ENCODE measurements at regions not wholly inside any gene's neighbourhood (a gene's known extent, or its start where the extent isn't known, plus 50 kb on each side); places are given as distances from the start of the nearest gene placed in this dataset.

- TF ChIP-seq RARB (CRISPR knock-in tag; IDR thresholded peaks at IDR 0.05) (no peak), CSRNP3 (CRISPR knock-in tag; IDR thresholded peaks at IDR 0.05) (no peak), ZNF8 (CRISPR knock-in tag; IDR thresholded peaks at IDR 0.05) (no peak), CREB5 (CRISPR knock-in tag; IDR thresholded peaks at IDR 0.05; ENCODE audit: low read depth) (no peak)
These were observed 72.9 kb upstream of the NPAS1 start (continued) for GRCh38 chr19:46946611-46947238.

GRCh38 chr19:46947866-46948265, 71.8 kb upstream of the NPAS1 start:
- TF ChIP-seq OSR1 (CRISPR knock-in tag; IDR thresholded peaks at IDR 0.05), result no peak
- TF ChIP-seq ZNF565 (CRISPR knock-in tag; conservative IDR thresholded peaks at IDR 0.05; ENCODE audit: low read depth), result no peak
- TF ChIP-seq SNAI2 (CRISPR knock-in tag; IDR thresholded peaks at IDR 0.05), result no peak
- TF ChIP-seq PPARA (CRISPR knock-in tag; IDR thresholded peaks at IDR 0.05; ENCODE audit: borderline replicate concordance), result no peak
- no peak for TF ChIP-seq CSDC2 (CRISPR knock-in tag; IDR thresholded peaks at IDR 0.05)
- no peak for TF ChIP-seq RARB (CRISPR knock-in tag; IDR thresholded peaks at IDR 0.05)
- no peak for TF ChIP-seq TOX (CRISPR knock-in tag; IDR thresholded peaks at IDR 0.05; ENCODE audit: borderline replicate concordance)
- TF ChIP-seq CSRNP3 (CRISPR knock-in tag; IDR thresholded peaks at IDR 0.05), result no peak
- TF ChIP-seq ZNF70 (CRISPR knock-in tag; IDR thresholded peaks at IDR 0.05), result no peak
- ATAC-seq, result no peak

GRCh38 chr19:46950526-46951170, 69.0 kb upstream of the NPAS1 start:
- no peak for ATAC-seq
- TF ChIP-seq GLIS3 (CRISPR knock-in tag; IDR thresholded peaks at IDR 0.05), result no peak
- no peak for TF ChIP-seq OSR1 (CRISPR knock-in tag; IDR thresholded peaks at IDR 0.05)

- ATAC-seq, result no peak; the same call in 2 of the 3 replicates
- TF ChIP-seq ZC3H10 (CRISPR knock-in tag; IDR thresholded peaks at IDR 0.05), result no peak
- no peak for TF ChIP-seq OSR1 (CRISPR knock-in tag; IDR thresholded peaks at IDR 0.05)
- TF ChIP-seq RARB (CRISPR knock-in tag; IDR thresholded peaks at IDR 0.05), result no peak
- no peak for TF ChIP-seq ZNF70 (CRISPR knock-in tag; IDR thresholded peaks at IDR 0.05)
- TF ChIP-seq TSHZ2 (CRISPR knock-in tag; IDR thresholded peaks at IDR 0.05), result no peak
- no peak for TF ChIP-seq SNAI2 (CRISPR knock-in tag; IDR thresholded peaks at IDR 0.05)
- TF ChIP-seq CSDC2 (CRISPR knock-in tag; IDR thresholded peaks at IDR 0.05), result no peak
- TF ChIP-seq PATZ1 (CRISPR knock-in tag; IDR thresholded peaks at IDR 0.05; ENCODE audit: borderline replicate concordance), result no peak
- no peak for TF ChIP-seq CSRNP3 (CRISPR knock-in tag; IDR thresholded peaks at IDR 0.05)
- no peak for TF ChIP-seq ESRRG (CRISPR knock-in tag; IDR thresholded peaks at IDR 0.05)
- TF ChIP-seq ISL1 (CRISPR knock-in tag; IDR thresholded peaks at IDR 0.05), result no peak
- TF ChIP-seq ZNF565 (CRISPR knock-in tag; conservative IDR thresholded peaks at IDR 0.05; ENCODE audit: low read depth), result no peak
- TF ChIP-seq GLIS3 (CRISPR knock-in tag; IDR thresholded peaks at IDR 0.05), result no peak
- TF ChIP-seq ARNTL (CRISPR knock-in tag; IDR thresholded peaks at IDR 0.05; ENCODE audit: borderline replicate concordance, low read depth), result no peak
- TF ChIP-seq ZFP3 (CRISPR knock-in tag; IDR thresholded peaks at IDR 0.05), result no peak
- no peak for TF ChIP-seq POU6F1 (CRISPR knock-in tag; IDR thresholded peaks at IDR 0.05; ENCODE audit: borderline replicate concordance, low read depth)
- TF ChIP-seq BACH2 (CRISPR knock-in tag; IDR thresholded peaks at IDR 0.05; ENCODE audit: borderline replicate concordance), result no peak
These were observed 68.3 kb upstream of the NPAS1 start for GRCh38 chr19:46951171-46951986.
